K562 (cell line): ENCODE measurements at regions not wholly inside any gene's neighbourhood (a gene's known extent, or its start where the extent isn't known, plus 50 kb on each side); places are given as distances from the start of the nearest gene placed in this dataset.

Experiments used
- ATAC-seq: fragments of 200-7000 bp; cut with Tn5 transposase; 3 replicates; pipeline ENCODE4 v1.9.1; 2020; ENCODE audit warnings: moderate library complexity
- BruUV-seq: library from RNA; stranded (reverse); fragments of 400-500 nt; replicated peaks from 2 replicates; lab custom pipeline; 2021; lab: Mats Ljungman, UMichigan
- CTCF ChIA-PET: fragments of 300-600 bp; formaldehyde crosslinking; extraction: SDS; loops from one replicate; lab custom pipeline; 2021; ENCODE audit warnings: low intra/inter-chr PET ratio; lab: Yijun Ruan, JAX
- POLR2A ChIA-PET: fragments of 300-600, 350-650 bp; sonication (Branson Sonifier 250); formaldehyde crosslinking; extraction: SDS; loops from one replicate; lab custom pipeline; 2021; ENCODE audit warnings: antibody characterized with exemption, inconsistent platforms; lab: Yijun Ruan, JAX
- DNase-seq, 4 experiments: peaks; one replicate each; pipeline versions ENCODE4 v3.0.0 to v3.0.0-alpha.2; 2011 to 2018; ENCODE audit warnings: low spot score in 3 of 4, mixed read lengths in 3 of 4; ENCODE audit errors: extremely low read depth in 1 of 4
- FAIRE-seq: peaks from 2 replicates; lab custom pipeline; 2011; peaks lifted over from hg19 to GRCh38; lab: Jason Lieb, UNC
- H2AFZ ChIP-seq: 2 replicates; pipeline ENCODE4 v1.6.0; 2011; ENCODE audit warnings: low read depth, low read length, control low read depth, inconsistent platforms
- H3K27ac ChIP-seq: fragments of 200-600 bp; 3 replicates; pipeline ENCODE4 v1.8.0; 2011; ENCODE audit warnings: low read depth, mild to moderate bottlenecking, control low read depth, inconsistent platforms, low read length, moderate library complexity, mixed read lengths; ENCODE audit errors: extremely low read depth
- H3K27me3 ChIP-seq, 2 experiments: fragments of 300-600 bp in 1 of 2; 2 replicates in 1 of 2; 3 replicates in 1 of 2; pipeline versions ENCODE4 v1.6.0 to v1.8.0; 2011; ENCODE audit warnings: inconsistent platforms in 2 of 2, low read length in 2 of 2, mild to moderate bottlenecking in 1 of 2, mixed read lengths in 1 of 2, moderate library complexity in 1 of 2; ENCODE audit not compliant: control insufficient read depth in 2 of 2, insufficient read depth in 2 of 2
- H3K36me3 ChIP-seq: fragments of 300-600 bp; 3 replicates; pipeline ENCODE4 v1.8.0; 2011; ENCODE audit warnings: mild to moderate bottlenecking, low read length, inconsistent platforms; ENCODE audit not compliant: control insufficient read depth, insufficient read depth
- H3K4me1 ChIP-seq, 2 experiments: fragments of 200-600 bp in 1 of 2; replicated peaks in 1 of 2; 2 replicates in 1 of 2; 3 replicates in 1 of 2; pipeline versions ENCODE4 v1.5.1 to v1.8.0; 2011; ENCODE audit warnings: inconsistent platforms in 2 of 2, low read length in 2 of 2, mild to moderate bottlenecking in 1 of 2, mixed read lengths in 1 of 2, moderate library complexity in 1 of 2; ENCODE audit not compliant: control insufficient read depth in 2 of 2, insufficient read depth in 2 of 2
- H3K4me2 ChIP-seq: 2 replicates; pipeline ENCODE4 v1.6.1; 2011; ENCODE audit warnings: low read length, control low read depth, inconsistent platforms, mixed read lengths; ENCODE audit not compliant: insufficient read depth
- H3K4me3 ChIP-seq: fragments of 200-600 bp; sonication (generic), shearing (Covaris generic); 2 replicates; pipeline ENCODE4 v1.5.1; 2016; ENCODE audit warnings: control low read depth, inconsistent platforms
- H3K79me2 ChIP-seq: fragments of 200-600 bp; 3 replicates; pipeline ENCODE4 v1.8.0; 2011; ENCODE audit warnings: low read length, inconsistent platforms; ENCODE audit not compliant: control insufficient read depth, insufficient read depth
- H3K9ac ChIP-seq, 2 experiments: 2 replicates each; pipeline versions ENCODE4 v1.6.0 to v1.6.1; 2011; ENCODE audit warnings: low read depth in 2 of 2, low read length in 2 of 2, control low read depth in 1 of 2, inconsistent platforms in 1 of 2, mild to moderate bottlenecking in 1 of 2, mixed read lengths in 1 of 2; ENCODE audit not compliant: insufficient read depth in 1 of 2
- H3K9me1 ChIP-seq: one replicate; pipeline ENCODE4 v1.6.0; 2011; ENCODE audit warnings: inconsistent platforms, mild to moderate bottlenecking, low read length, moderate library complexity; ENCODE audit not compliant: control insufficient read depth, insufficient read depth
- H3K9me3 ChIP-seq: replicated peaks from 2 replicates; pipeline ENCODE4 v1.5.1; 2011; ENCODE audit warnings: low read depth, low read length, inconsistent platforms; ENCODE audit not compliant: control insufficient read depth, insufficient read depth
- H4K20me1 ChIP-seq: replicated peaks from 2 replicates; pipeline ENCODE4 v1.6.1; 2011; ENCODE audit warnings: low read length, inconsistent platforms, mixed read lengths; ENCODE audit not compliant: control insufficient read depth, insufficient read depth
- ATF4 ChIP-seq: fragments of 450-650 bp; formaldehyde crosslinking; IDR thresholded peaks from 2 replicates; pipeline ENCODE4 v1.4.0; 2022; ENCODE audit warnings: mild to moderate bottlenecking, moderate library complexity
- BCOR ChIP-seq: fragments of 450-650 bp; IDR thresholded peaks from 2 replicates; pipeline ENCODE4 v1.6.1; 2016
- BMI1 ChIP-seq: fragments of 150-350 bp; IDR thresholded peaks from 2 replicates; pipeline ENCODE4 v1.6.1; 2014; ENCODE audit warnings: low read length
- CBFB ChIP-seq: sonication (generic); formaldehyde crosslinking; IDR thresholded peaks from 2 replicates; pipeline ENCODE4 v1.4.0; 2020; ENCODE audit warnings: mild to moderate bottlenecking, missing genetic modification reagents
- SIRT6 ChIP-seq: IDR thresholded peaks from one replicate; pipeline ENCODE4 v1.6.1; 2012; ENCODE audit warnings: low read depth, mild to moderate bottlenecking, control low read depth, inconsistent platforms, low read length, moderate library complexity
- SMARCC2 ChIP-seq: fragments of 450-650 bp; IDR thresholded peaks from 2 replicates; pipeline ENCODE4 v1.6.1; 2017; ENCODE audit warnings: antibody characterized with exemption, moderate library complexity, mild to moderate bottlenecking, low read depth
- ZNF217 ChIP-seq: sonication (generic); formaldehyde crosslinking; IDR thresholded peaks from 2 replicates; pipeline ENCODE4 v1.8.0; 2022; ENCODE audit warnings: mild to moderate bottlenecking, missing genetic modification reagents
- WGBS: fragments of 100-300 bp; shearing (Covaris generic); methylation state at CpG from one replicate; pipeline ENCODE4 v1.1.6; 2016; ENCODE audit warnings: low coverage, mixed read lengths; ENCODE audit not compliant: insufficient coverage; ENCODE audit errors: missing lambda C conversion rate; 5-methylcytosine and 5-hydroxymethylcytosine counted together
- in situ Hi-C: fragments of 300-500 bp; cut with MboI; formaldehyde crosslinking; loops from 4 replicates; pipeline ENCODE4 v1.15.0; 2018; ENCODE audit warnings: inconsistent platforms, mixed read lengths
- intact Hi-C: fragments of 100-400 bp; cut with micrococcal nuclease; formaldehyde crosslinking; loops from 2 replicates; pipeline ENCODE4 v1.14.2; 2022

GRCh38 chr20:55535366-55535765 is 470.0 kb downstream of the CBLN4 start (continued):
- TF ChIP-seq SIRT6 = no peak
- TF ChIP-seq ZNF217 = no peak
- TF ChIP-seq ATF4 (CRISPR knock-in tag) = no peak
- TF ChIP-seq BMI1 = no peak

- DNase-seq (no peak), FAIRE-seq (no peak), ATAC-seq (no peak)
- Histone ChIP-seq H3K9ac (no peak overlapping the region), H3K9me3 (0 out of 2 replicates have a peak, but pooled peaks cover 4% of the 10 kb centered on the region), H3K79me2 (no peaks in the 10 kb centered on the region), H2AFZ (no peak overlapping the region), H3K36me3 (no peaks in the 10 kb centered on the region), H3K4me1 (no peaks in the 10 kb centered on the region), H4K20me1 (no peaks in the 10 kb centered on the region), H3K9me1 (no peaks in the 10 kb centered on the region), H3K27ac (no peak overlapping the region), H3K27me3 (no peaks in the 10 kb centered on the region), H3K4me3 (no peak overlapping the region), H3K4me2 (no peak overlapping the region)
- POLR2A ChIA-PET = no interaction called here
- BruUV-seq = no TSS peak
- intact Hi-C loops = no loop called here
- TF ChIP-seq CBFB (no peak), BCOR (no peak), SMARCC2 (no peak)
- CTCF ChIA-PET = no interaction called here
- in situ Hi-C loops = no loop called here
- 0% methylated on average over 3 of the region's 3 CpGs for WGBS
These were observed 471.7 kb downstream of the CBLN4 start for GRCh38 chr20:55533632-55534031.
